ENCODE measurements at regions not wholly inside any gene's neighbourhood (a gene's known extent, or its start where the extent isn't known, plus 50 kb on each side); places are given as distances from the start of the nearest gene placed in this dataset.

- TF ChIP-seq POLR2AphosphoS5 (IDR thresholded peaks at IDR 0.05), result no peak
- no peak for TF ChIP-seq CTCF (IDR thresholded peaks at IDR 0.05)
Measured at GRCh38 chr20:63076421-63076820, 69.7 kb upstream of the BHLHE23 start.
